Panc1 (cell line): ENCODE measurements at regions not wholly inside any gene's neighbourhood (a gene's known extent, or its start where the extent isn't known, plus 50 kb on each side); places are given as distances from the start of the nearest gene placed in this dataset.

ENCODE experiments used
- CTCF ChIP-seq: fragments of 450-650 bp; IDR thresholded peaks from 2 replicates; pipeline ENCODE4 v1.5.1; 2017; ENCODE audit warnings: mild to moderate bottlenecking
- POLR2AphosphoS5 ChIP-seq: IDR thresholded peaks from 2 replicates; pipeline ENCODE4 v1.6.1; 2012; ENCODE audit warnings: mild to moderate bottlenecking, low read depth, low read length, moderate library complexity
- SIN3A ChIP-seq: IDR thresholded peaks from 2 replicates; pipeline ENCODE4 v1.6.1; 2012; ENCODE audit warnings: low read depth, mild to moderate bottlenecking, low read length, moderate library complexity, borderline replicate concordance; ENCODE audit not compliant: insufficient read depth
- TCF7L2 ChIP-seq: IDR thresholded peaks from 2 replicates; pipeline ENCODE4 v1.6.1; 2011; ENCODE audit warnings: mild to moderate bottlenecking, low read depth, low read length, inconsistent platforms
- TF ChIP-seq, protein P1 (sequence below), 2 experiments: IDR thresholded peaks; 2 replicates each; pipeline ENCODE4 v1.6.1; 2011 to 2012; ENCODE audit warnings: low read depth in 2 of 2, control low read depth in 1 of 2, low read length in 1 of 2, mild to moderate bottlenecking in 1 of 2, moderate library complexity in 1 of 2; ENCODE audit not compliant: insufficient read depth in 1 of 2

- TF ChIP-seq CTCF (no peak), POLR2AphosphoS5 (no peak), SIN3A (no peak), TCF7L2 (no peak)
- TF ChIP-seq, protein P1, sequence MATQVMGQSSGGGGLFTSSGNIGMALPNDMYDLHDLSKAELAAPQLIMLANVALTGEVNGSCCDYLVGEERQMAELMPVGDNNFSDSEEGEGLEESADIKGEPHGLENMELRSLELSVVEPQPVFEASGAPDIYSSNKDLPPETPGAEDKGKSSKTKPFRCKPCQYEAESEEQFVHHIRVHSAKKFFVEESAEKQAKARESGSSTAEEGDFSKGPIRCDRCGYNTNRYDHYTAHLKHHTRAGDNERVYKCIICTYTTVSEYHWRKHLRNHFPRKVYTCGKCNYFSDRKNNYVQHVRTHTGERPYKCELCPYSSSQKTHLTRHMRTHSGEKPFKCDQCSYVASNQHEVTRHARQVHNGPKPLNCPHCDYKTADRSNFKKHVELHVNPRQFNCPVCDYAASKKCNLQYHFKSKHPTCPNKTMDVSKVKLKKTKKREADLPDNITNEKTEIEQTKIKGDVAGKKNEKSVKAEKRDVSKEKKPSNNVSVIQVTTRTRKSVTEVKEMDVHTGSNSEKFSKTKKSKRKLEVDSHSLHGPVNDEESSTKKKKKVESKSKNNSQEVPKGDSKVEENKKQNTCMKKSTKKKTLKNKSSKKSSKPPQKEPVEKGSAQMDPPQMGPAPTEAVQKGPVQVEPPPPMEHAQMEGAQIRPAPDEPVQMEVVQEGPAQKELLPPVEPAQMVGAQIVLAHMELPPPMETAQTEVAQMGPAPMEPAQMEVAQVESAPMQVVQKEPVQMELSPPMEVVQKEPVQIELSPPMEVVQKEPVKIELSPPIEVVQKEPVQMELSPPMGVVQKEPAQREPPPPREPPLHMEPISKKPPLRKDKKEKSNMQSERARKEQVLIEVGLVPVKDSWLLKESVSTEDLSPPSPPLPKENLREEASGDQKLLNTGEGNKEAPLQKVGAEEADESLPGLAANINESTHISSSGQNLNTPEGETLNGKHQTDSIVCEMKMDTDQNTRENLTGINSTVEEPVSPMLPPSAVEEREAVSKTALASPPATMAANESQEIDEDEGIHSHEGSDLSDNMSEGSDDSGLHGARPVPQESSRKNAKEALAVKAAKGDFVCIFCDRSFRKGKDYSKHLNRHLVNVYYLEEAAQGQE (IDR thresholded peaks at IDR 0.05; ENCODE audit: insufficient read depth in 1 of 2, low read depth in 2 of 2, low read length in 1 of 2): no peak
Measured at GRCh38 chr6:19637010-19637409, 200.2 kb upstream of the ID4 start.
